ENCODE measurements at regions not wholly inside any gene's neighbourhood (a gene's known extent, or its start where the extent isn't known, plus 50 kb on each side); places are given as distances from the start of the nearest gene placed in this dataset.

GRCh38 chr3:99119385-99119784 is 217.9 kb upstream of the DCBLD2 start:
- H3K36me3 ChIP-seq (ENCODE audit: insufficient read depth, low read length), result no peaks in the 10 kb centered on the region
- no peaks in the 10 kb centered on the region for H3K27me3 Mint-ChIP-seq (ENCODE audit: low read depth, unreplicated experiment)
- FAIRE-seq (peak; percentile 59), DNase-seq (ENCODE audit: low read depth) (peak; percentile 56)
- no peak overlapping the region for H3K4me2 ChIP-seq (ENCODE audit: low read length)
- peaks cover 37% of the 10 kb centered on the region for H3K4me1 Mint-ChIP-seq (ENCODE audit: low read depth, unreplicated experiment)
- H3K9me3 ChIP-seq (ENCODE audit: insufficient read depth, low read depth, low read length), result no peaks in the 10 kb centered on the region
- H3K27ac ChIP-seq (ENCODE audit: low read depth, low read length), result peak overlapping the region; percentile 17
- H3K36me3 Mint-ChIP-seq (ENCODE audit: low read depth, unreplicated experiment), result no peaks in the 10 kb centered on the region
- H3K9ac ChIP-seq (ENCODE audit: low read length), result no peak overlapping the region
- H3K4me3 Mint-ChIP-seq (ENCODE audit: unreplicated experiment), result no peak overlapping the region
- no peak for TF ChIP-seq EZH2 (IDR thresholded peaks at IDR 0.05; ENCODE audit: insufficient read depth, low read length)
- no peak for TF ChIP-seq CTCF (IDR thresholded peaks at IDR 0.05; ENCODE audit: insufficient read depth, low read depth, low read length)
- no peaks in the 10 kb centered on the region for H4K20me1 ChIP-seq (ENCODE audit: insufficient read depth, low read length)
- H2AFZ ChIP-seq (ENCODE audit: low read depth, low read length), result no peak overlapping the region
- no peaks in the 10 kb centered on the region for H3K79me2 ChIP-seq (ENCODE audit: insufficient read depth, low read length)
- H3K9me3 Mint-ChIP-seq (ENCODE audit: unreplicated experiment), result peaks cover 4% of the 10 kb centered on the region
- peaks cover 9% of the 10 kb centered on the region for H3K4me1 ChIP-seq (ENCODE audit: insufficient read depth, low read length)
- no peak overlapping the region for H3K27ac Mint-ChIP-seq (ENCODE audit: unreplicated experiment)
- no peaks in the 10 kb centered on the region for H3K27me3 ChIP-seq (ENCODE audit: insufficient read depth, low read length)
- H3K4me3 ChIP-seq (ENCODE audit: insufficient read depth, low read depth, low read length), result no peak overlapping the region

GRCh38 chr3:99118381-99118780 is 216.9 kb upstream of the DCBLD2 start:
- FAIRE-seq (peak; percentile 92), DNase-seq (ENCODE audit: low read depth) (peak; percentile 84)
- no peak for TF ChIP-seq EZH2 (IDR thresholded peaks at IDR 0.05; ENCODE audit: insufficient read depth, low read length)
- no peak for TF ChIP-seq CTCF (IDR thresholded peaks at IDR 0.05; ENCODE audit: insufficient read depth, low read depth, low read length)
- H3K27me3 ChIP-seq (ENCODE audit: insufficient read depth, low read length), result no peaks in the 10 kb centered on the region
- Mint-ChIP-seq H3K27me3 (ENCODE audit: low read depth, unreplicated experiment) (no peaks in the 10 kb centered on the region), H3K9me3 (ENCODE audit: unreplicated experiment) (peaks cover 2% of the 10 kb centered on the region), H3K36me3 (ENCODE audit: low read depth, unreplicated experiment) (no peaks in the 10 kb centered on the region), H3K4me3 (ENCODE audit: unreplicated experiment) (no peak overlapping the region), H3K4me1 (ENCODE audit: low read depth, unreplicated experiment) (peaks cover 36% of the 10 kb centered on the region), H3K27ac (ENCODE audit: unreplicated experiment) (peak overlapping the region; percentile 23)
- H3K4me3 ChIP-seq (ENCODE audit: insufficient read depth, low read depth, low read length), result no peak overlapping the region
- no peak overlapping the region for H3K4me2 ChIP-seq (ENCODE audit: low read length)
- no peaks in the 10 kb centered on the region for H3K9me3 ChIP-seq (ENCODE audit: insufficient read depth, low read depth, low read length)
- no peaks in the 10 kb centered on the region for H4K20me1 ChIP-seq (ENCODE audit: insufficient read depth, low read length)
- no peaks in the 10 kb centered on the region for H3K36me3 ChIP-seq (ENCODE audit: insufficient read depth, low read length)
- H2AFZ ChIP-seq (ENCODE audit: low read depth, low read length), result no peak overlapping the region
- H3K4me1 ChIP-seq (ENCODE audit: insufficient read depth, low read length), result peaks cover 9% of the 10 kb centered on the region
- no peaks in the 10 kb centered on the region for H3K79me2 ChIP-seq (ENCODE audit: insufficient read depth, low read length)
- H3K9ac ChIP-seq (ENCODE audit: low read length), result no peak overlapping the region
- H3K27ac ChIP-seq (ENCODE audit: low read depth, low read length), result no peak overlapping the region

GRCh38 chr3:99114565-99115291 is 213.2 kb upstream of the DCBLD2 start:
- H3K36me3 Mint-ChIP-seq (ENCODE audit: low read depth, unreplicated experiment), result no peaks in the 10 kb centered on the region
- Histone ChIP-seq H3K4me1 (ENCODE audit: insufficient read depth, low read length) (peaks cover 6% of the 10 kb centered on the region), H3K36me3 (ENCODE audit: insufficient read depth, low read length) (no peaks in the 10 kb centered on the region), H2AFZ (ENCODE audit: low read depth, low read length) (no peak overlapping the region), H3K79me2 (ENCODE audit: insufficient read depth, low read length) (no peaks in the 10 kb centered on the region), H3K4me2 (ENCODE audit: low read length) (no peak overlapping the region), H3K27ac (ENCODE audit: low read depth, low read length) (no peak overlapping the region), H3K9ac (ENCODE audit: low read length) (no peak overlapping the region), H3K4me3 (ENCODE audit: insufficient read depth, low read depth, low read length) (no peak overlapping the region), H4K20me1 (ENCODE audit: insufficient read depth, low read length) (no peaks in the 10 kb centered on the region), H3K9me3 (ENCODE audit: insufficient read depth, low read depth, low read length) (no peaks in the 10 kb centered on the region), H3K27me3 (ENCODE audit: insufficient read depth, low read length) (no peaks in the 10 kb centered on the region)
- no peaks in the 10 kb centered on the region for H3K27me3 Mint-ChIP-seq (ENCODE audit: low read depth, unreplicated experiment)
- peak overlapping the region; percentile 22 for H3K27ac Mint-ChIP-seq (ENCODE audit: unreplicated experiment)
- no peak overlapping the region for H3K4me3 Mint-ChIP-seq (ENCODE audit: unreplicated experiment)
- FAIRE-seq (no peak), DNase-seq (ENCODE audit: low read depth) (peak; percentile 26)
- TF ChIP-seq EZH2 (IDR thresholded peaks at IDR 0.05; ENCODE audit: insufficient read depth, low read length), result no peak
- peak; percentile 81 for TF ChIP-seq CTCF (IDR thresholded peaks at IDR 0.05; ENCODE audit: insufficient read depth, low read depth, low read length)
- peaks cover 46% of the 10 kb centered on the region for H3K4me1 Mint-ChIP-seq (ENCODE audit: low read depth, unreplicated experiment)
- peaks cover 4% of the 10 kb centered on the region for H3K9me3 Mint-ChIP-seq (ENCODE audit: unreplicated experiment)
